ENCODE measurements at regions not wholly inside any gene's neighbourhood (a gene's known extent, or its start where the extent isn't known, plus 50 kb on each side); places are given as distances from the start of the nearest gene placed in this dataset.

DNA sequence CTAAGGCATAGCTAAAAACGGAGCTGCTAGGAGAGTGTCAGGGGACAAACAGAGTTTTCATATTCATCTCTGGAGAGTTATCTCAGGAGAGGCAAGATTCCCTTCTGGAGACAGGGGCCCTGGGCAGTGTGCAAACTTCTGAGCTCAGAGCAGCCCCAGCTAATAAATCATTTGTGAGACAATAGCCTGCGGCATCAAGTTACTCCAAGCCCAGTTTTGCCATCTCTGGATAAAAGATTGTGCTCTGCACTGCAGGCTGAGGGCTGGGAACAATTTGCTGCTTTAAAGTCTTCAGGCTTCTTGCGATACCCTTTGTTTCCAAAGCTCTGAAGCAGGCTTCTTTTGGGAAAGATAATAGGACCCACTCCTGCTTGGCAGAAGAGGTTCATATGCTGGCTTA lies 164.3 kb upstream of the BRINP1 start:
- DNase-seq = no peak
- no peaks in the 10 kb centered on the region for H3K27me3 ChIP-seq (replicated peaks)
- no peak overlapping the region for H3K27ac ChIP-seq
- in situ Hi-C loops (cut with HindIII; ENCODE audit: low pct_ligation_motif_present, low sequenced_read_pairs) = no loop called here
- H3K4me3 ChIP-seq (ENCODE audit: low read depth, low read length) = no peak overlapping the region
- TF ChIP-seq, protein P1, sequence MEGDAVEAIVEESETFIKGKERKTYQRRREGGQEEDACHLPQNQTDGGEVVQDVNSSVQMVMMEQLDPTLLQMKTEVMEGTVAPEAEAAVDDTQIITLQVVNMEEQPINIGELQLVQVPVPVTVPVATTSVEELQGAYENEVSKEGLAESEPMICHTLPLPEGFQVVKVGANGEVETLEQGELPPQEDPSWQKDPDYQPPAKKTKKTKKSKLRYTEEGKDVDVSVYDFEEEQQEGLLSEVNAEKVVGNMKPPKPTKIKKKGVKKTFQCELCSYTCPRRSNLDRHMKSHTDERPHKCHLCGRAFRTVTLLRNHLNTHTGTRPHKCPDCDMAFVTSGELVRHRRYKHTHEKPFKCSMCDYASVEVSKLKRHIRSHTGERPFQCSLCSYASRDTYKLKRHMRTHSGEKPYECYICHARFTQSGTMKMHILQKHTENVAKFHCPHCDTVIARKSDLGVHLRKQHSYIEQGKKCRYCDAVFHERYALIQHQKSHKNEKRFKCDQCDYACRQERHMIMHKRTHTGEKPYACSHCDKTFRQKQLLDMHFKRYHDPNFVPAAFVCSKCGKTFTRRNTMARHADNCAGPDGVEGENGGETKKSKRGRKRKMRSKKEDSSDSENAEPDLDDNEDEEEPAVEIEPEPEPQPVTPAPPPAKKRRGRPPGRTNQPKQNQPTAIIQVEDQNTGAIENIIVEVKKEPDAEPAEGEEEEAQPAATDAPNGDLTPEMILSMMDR (IDR thresholded peaks at IDR 0.05; ENCODE audit: low read depth, low read length, missing control alignments) = no peak
- H3K36me3 ChIP-seq (replicated peaks) = no peaks in the 10 kb centered on the region

DNA sequence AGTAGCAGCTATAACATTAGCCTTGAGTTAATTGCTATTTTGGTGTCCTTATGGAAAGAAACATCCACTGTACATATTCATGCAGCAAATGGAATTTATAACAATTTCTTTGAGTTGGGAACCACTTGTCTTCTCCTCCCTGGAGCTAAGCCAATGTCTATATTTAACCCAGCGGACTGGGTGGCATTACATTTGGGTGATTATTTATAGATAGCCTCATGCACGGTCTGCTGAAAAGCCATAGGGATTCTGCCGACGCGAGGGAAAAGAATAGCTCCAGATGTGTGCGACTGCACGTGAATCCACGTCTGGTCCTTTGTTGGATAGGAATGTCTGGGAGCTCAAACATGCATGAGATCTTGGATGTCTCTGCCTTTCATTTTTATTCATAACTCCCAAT lies 157.5 kb upstream of the BRINP1 start:
- no peak overlapping the region for H3K27ac ChIP-seq
- TF ChIP-seq, protein P1 (IDR thresholded peaks at IDR 0.05; ENCODE audit: low read depth, low read length, missing control alignments) = no peak
- DNase-seq = no peak
- H3K36me3 ChIP-seq (replicated peaks) = no peaks in the 10 kb centered on the region
- in situ Hi-C loops (cut with HindIII; ENCODE audit: low pct_ligation_motif_present, low sequenced_read_pairs) = no loop called here
- no peaks in the 10 kb centered on the region for H3K27me3 ChIP-seq (replicated peaks)
- no peak overlapping the region for H3K4me3 ChIP-seq (ENCODE audit: low read depth, low read length)

DNA sequence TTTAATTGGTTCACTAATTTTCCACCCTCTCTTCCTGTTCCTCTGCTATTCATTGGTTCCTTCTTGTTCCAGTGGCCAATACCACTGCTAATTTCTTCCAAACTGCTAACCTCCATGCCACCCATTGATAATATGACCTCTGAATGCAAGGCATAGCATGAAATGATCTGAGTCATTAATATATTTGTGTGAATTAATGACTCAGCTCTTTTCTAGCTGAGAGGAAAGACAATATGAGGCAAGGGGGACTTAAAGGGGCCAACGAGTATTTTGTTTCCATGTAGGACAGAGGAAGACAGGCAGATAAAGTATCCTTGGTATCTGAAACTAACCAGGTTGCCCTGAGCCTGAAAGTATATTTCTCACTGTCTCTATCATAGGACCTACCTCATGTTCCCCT lies 154.3 kb upstream of the BRINP1 start:
- in situ Hi-C loops (cut with HindIII; ENCODE audit: low pct_ligation_motif_present, low sequenced_read_pairs) = no loop called here
- H3K27ac ChIP-seq = no peak overlapping the region
- H3K27me3 ChIP-seq (replicated peaks) = no peaks in the 10 kb centered on the region
- no peak for DNase-seq
- H3K4me3 ChIP-seq (ENCODE audit: low read depth, low read length) = no peak overlapping the region
- TF ChIP-seq, protein P1 (IDR thresholded peaks at IDR 0.05; ENCODE audit: low read depth, low read length, missing control alignments) = no peak
- no peaks in the 10 kb centered on the region for H3K36me3 ChIP-seq (replicated peaks)

DNA sequence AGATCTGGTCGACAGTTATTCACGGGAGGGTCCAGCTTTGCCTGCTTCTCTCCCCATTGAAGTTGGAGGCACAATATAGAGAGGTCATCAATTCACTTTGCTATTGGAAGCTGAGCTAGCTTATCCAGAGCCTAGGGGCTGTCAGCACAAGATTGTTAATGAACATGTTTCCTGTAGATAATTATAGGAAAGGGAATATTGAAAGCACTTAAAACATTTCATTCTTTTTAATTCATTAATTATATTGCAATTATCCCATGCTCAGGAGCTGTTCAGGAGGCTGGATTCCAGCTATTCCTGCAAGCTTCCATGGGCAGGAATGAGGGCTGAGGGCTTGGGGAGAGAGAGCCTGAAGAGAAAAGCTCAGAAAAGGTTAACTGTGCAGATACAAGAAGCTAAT lies 153.1 kb upstream of the BRINP1 start:
- H3K4me3 ChIP-seq (ENCODE audit: low read depth, low read length) = no peak overlapping the region
- TF ChIP-seq, protein P1 (IDR thresholded peaks at IDR 0.05; ENCODE audit: low read depth, low read length, missing control alignments) = no peak
- H3K27me3 ChIP-seq (replicated peaks) = no peaks in the 10 kb centered on the region
- no peak for DNase-seq
- H3K36me3 ChIP-seq (replicated peaks) = no peaks in the 10 kb centered on the region
- H3K27ac ChIP-seq = no peak overlapping the region
- in situ Hi-C loops (cut with HindIII; ENCODE audit: low pct_ligation_motif_present, low sequenced_read_pairs) = no loop called here

DNA sequence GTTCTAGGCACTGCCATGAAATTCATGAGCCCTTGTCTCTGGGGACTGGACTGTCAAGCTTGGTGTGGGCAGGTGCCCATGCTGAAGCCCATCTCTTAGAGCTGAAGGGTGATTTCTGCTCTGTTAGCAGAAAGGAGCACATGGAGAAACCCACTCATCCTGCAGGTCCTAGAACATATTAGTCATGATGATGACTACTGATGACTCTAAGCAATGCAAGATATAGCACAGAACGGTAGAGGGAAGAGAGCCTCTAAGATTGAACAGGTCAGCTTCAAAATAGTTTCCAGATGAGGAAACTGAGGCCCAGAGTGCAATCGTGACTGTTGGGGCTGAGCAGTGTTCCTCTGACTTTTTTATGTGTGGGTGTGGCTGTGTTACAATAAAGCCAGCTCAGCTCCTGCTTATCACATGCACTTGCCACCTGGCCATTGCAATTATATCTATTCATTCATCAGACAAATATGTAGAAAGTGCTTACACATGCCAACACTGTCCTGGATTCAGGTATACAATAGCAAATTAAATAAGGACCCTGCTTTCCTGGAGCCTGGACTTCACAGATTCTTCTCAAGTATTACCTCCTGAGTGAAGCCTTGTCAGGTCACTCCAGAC lies 140.2 kb upstream of the BRINP1 start:
- TF ChIP-seq, protein P1 (IDR thresholded peaks at IDR 0.05; ENCODE audit: low read depth, low read length, missing control alignments) = no peak
- Histone ChIP-seq H3K27ac (no peak overlapping the region), H3K36me3 (replicated peaks) (no peaks in the 10 kb centered on the region), H3K4me3 (ENCODE audit: low read depth, low read length) (no peak overlapping the region), H3K27me3 (replicated peaks) (no peaks in the 10 kb centered on the region)
- no peak for DNase-seq
- in situ Hi-C loops (cut with HindIII; ENCODE audit: low pct_ligation_motif_present, low sequenced_read_pairs) = no loop called here

DNA sequence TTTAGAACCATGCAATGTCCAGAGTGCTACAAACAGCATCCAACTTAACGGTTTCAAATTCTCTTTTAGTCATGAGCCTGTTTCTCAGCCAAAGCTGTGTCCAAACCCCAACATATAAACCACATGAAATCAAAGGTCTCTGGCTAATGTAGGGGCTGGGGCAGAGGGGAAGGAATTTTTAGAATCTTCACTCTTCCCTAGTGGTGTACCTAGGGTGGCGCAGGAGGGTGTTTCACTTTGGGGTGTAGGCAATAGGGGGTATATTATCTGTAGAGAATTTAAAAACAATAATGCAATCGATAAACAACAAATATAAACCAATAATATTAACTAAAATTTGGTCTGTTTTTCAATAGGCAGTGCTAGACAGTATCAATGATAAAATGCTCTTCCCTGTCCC lies 132.1 kb upstream of the BRINP1 start:
- Histone ChIP-seq H3K36me3 (replicated peaks) (no peaks in the 10 kb centered on the region), H3K27ac (no peak overlapping the region), H3K4me3 (ENCODE audit: low read depth, low read length) (no peak overlapping the region), H3K27me3 (replicated peaks) (no peaks in the 10 kb centered on the region)
- in situ Hi-C loops (cut with HindIII; ENCODE audit: low pct_ligation_motif_present, low sequenced_read_pairs) = no loop called here
- TF ChIP-seq, protein P1 (IDR thresholded peaks at IDR 0.05; ENCODE audit: low read depth, low read length, missing control alignments) = no peak
- no peak for DNase-seq

Data from brain microvascular endothelial cell (primary cell).